8988T (cell line): ENCODE measurements at regions not wholly inside any gene's neighbourhood (a gene's known extent, or its start where the extent isn't known, plus 50 kb on each side); places are given as distances from the start of the nearest gene placed in this dataset.

Experiments used
- DNase-seq: peaks from one replicate; pipeline ENCODE4 v3.0.0; 2011

DNA sequence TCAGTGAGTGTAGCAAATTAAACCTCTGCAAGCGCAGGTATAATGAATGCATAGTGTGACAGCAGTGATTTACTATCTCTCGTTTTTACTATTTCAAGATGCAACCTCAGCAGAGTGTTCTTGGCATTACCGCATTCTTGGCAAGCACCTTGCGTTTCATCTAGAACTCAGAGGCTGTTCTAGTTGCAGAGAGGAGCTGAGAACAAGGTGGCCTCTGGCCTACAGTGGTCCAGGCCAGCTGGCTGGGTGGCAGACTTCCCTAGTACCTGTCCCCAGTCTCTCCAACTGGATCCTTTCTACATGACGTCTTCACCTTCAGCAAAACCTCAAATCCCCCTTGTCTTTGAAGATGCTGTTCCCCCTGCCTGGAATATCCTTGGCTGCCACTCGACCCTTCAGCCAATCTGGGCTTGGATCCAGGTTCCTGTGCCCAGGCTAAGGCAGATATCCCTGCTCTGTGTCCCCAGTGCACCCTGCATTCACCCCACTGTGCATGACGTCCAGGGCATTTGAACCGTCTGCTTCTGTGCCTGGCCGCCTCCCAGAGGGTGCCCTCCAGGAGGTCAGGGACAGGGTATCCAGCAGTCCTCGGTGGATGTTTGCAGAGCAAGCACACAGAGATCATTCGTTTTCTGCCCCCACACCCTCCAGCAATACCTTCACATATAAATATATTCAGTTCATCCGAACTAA, 120.4 kb upstream of the CPEB4 start:
- DNase-seq, result no peak

DNA sequence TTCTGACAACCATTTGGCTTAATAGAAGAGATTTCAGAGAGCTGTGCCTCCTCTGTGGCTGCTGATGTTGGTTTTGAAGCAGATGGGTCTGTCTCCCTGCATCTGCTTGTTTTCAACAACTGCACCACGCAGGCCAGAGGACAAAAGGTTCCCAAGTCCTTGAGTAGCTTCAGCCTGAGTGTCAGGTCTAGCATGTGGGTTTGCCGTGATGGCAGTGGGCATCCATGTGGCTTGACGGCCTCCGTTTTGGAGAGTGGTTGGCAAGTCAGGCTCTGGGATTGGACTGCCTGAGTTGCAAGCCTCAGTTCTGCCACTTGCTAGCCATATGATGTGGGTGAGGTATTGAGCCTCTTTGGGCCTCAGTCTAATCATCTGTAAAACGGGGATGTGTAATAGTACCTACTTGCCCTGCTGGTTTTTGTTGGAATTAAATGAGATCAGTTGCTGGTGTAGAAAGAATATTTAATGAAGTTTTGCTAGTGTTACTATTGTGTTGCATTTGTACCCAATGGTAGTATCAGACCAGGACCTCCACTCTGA, 119.8 kb upstream of the CPEB4 start:
- DNase-seq, result no peak

GRCh38 chr5:173768891-173769290, 119.3 kb upstream of the CPEB4 start:
- no peak for DNase-seq

DNA sequence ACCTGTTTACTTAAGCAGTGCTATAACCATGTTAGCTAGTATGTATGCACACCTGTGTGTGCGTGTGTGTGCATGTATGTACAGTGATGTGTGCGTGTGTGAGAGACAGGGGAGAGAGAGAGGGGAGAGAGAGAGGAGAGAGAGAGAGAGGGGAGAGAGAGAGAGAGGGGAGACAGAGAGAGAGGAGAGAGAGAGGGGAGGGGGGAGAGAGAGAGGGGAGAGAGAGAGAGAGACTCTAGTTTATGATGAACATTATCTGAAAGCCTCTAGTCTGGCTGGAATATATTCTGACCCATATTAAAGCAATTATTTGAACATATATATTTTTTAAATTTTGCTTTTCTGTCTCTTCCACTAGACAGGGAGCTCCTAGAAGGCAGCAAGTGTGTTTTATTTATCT, 117.5 kb upstream of the CPEB4 start:
- DNase-seq, result no peak

DNA sequence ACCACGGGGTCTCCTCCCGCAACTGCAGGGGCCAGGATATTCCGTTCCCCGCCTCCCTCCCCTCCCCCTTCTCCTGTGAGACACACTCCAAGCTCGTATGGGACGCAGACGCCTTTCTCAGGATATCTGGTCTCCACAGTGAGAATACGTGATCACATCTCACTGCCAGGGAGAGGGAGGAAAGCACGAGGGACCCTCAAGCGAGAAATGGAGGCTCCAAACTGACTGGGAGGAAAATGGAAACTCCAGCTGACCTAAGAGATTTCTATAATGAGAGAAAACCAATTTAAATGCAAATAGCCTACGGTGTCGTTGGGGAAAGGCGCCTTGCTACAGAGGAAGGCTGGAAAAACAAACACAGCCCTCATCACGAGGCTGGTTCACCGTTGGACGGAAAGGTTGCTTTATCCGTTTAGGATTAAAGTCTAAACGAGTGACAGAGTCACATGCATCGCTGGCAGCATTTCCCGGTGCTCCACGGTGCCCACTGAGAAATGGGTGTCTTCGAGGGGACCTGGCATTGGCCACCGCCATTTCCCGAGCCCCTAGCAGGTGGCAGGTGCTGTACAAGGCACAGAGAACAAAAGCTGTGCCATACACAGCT, 116.9 kb upstream of the CPEB4 start:
- DNase-seq, result no peak

DNA sequence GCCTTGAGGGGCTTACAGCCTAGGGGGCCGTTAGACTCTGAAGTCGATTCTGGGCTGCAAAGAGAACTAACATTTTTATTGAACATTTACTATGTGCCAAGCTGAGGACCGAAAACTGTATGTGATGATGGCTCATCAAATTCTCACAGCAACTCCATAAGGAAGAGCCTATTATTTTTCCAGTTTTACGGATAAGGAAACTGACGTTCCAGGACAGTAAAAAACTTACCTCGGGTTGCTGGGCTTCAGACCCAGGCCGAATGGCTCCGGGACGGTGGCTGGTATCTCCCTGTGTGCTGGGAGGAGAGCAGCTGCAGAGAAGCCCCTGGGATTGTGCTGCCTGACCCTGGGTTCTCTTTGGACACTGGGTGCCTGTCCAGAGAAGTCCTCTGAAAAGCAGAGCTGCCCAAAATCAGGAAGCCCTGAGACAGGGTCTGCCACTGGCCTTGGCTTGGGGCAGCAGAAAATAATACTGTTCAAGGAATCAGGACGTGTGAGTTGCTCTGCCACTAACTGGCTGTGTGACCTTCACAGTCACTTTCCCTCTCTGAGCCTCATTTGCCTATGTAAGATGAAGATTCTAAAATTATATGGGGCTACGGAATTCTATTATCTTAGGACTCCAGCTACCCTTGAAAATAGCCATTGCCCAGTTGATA, 116.3 kb upstream of the CPEB4 start:
- DNase-seq, result no peak

- no peak for DNase-seq
Observed at GRCh38 chr5:173772384-173773059, 115.6 kb upstream of the CPEB4 start.

GRCh38 chr5:173774271-173774761, 113.8 kb upstream of the CPEB4 start:
- no peak for DNase-seq

DNA sequence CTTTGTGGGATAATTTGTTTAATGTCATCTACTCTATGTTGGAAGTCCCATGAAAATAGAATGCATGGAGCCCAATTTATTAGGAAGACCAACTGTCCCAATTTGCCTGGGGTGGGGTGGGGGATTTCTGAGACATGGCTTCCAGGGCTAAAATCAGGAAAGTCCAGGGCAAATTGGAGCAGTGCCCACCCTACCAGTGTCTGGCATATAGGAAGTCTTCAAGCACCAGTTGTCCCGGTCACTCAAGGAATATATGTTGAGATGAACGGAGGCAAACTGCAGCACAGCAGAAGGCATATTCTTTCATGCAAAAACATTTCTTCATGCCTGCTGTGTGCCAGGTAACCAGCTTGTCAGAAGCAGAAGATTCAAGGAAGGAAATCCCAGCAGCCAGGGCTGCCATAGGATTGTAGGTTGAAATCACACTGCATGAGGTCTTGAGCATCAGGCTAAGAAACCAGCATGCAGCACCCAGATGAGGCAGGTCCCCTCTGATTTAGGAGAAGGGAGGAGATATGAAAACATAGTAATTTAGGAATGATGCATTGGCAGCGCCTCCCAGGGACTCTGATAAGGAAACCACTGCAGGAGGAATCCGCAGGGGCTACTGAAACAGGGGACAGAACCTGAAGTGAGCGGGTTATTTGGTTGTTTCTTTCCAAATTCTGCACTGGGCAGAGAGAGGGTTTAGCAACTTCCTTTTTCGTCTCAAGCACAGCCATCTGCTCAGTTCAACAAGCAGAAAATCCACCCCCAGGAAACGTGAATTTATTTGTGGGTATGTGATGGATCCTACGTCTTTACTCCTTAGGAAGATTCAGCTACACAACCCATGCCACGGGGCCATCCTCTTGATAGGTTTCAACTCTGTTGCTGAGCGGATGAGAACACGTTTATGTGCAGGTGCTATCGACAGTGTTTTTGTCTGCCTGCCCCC, 112.6 kb upstream of the CPEB4 start:
- no peak for DNase-seq

- no peak for DNase-seq
Observed at GRCh38 chr5:173777149-173777548, 111.0 kb upstream of the CPEB4 start.

- DNase-seq, result no peak
Observed at GRCh38 chr5:173777674-173778073, 110.5 kb upstream of the CPEB4 start.

DNA sequence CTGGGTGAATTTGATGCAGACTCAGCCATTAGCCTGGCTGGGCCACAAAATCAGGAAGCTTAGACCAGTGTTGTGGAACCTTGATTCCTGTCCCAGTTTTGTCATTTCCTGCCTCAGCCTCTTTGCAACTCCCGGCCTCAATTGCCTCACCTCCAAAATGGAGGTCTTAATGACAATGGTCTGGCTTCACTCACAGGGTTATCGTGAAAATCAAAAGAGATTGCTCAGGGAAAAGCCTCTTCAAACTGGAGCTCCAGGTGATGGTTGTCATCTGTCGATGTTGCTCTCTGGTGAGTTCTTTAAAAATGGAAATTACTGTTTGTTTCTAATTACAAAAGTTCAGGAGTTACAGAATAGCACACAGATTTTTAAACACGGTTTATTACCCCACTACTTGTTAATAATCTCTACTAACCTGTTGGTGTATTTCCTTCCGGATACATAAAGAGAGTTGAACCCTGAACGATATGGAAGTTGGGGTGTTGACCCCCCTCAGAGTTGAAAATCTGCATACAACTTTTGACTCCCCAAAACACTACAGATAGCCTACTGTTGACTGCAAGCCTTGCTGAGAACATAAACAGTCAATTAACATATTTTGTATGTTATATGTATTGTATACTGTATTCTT, 109.9 kb upstream of the CPEB4 start:
- no peak for DNase-seq

DNA sequence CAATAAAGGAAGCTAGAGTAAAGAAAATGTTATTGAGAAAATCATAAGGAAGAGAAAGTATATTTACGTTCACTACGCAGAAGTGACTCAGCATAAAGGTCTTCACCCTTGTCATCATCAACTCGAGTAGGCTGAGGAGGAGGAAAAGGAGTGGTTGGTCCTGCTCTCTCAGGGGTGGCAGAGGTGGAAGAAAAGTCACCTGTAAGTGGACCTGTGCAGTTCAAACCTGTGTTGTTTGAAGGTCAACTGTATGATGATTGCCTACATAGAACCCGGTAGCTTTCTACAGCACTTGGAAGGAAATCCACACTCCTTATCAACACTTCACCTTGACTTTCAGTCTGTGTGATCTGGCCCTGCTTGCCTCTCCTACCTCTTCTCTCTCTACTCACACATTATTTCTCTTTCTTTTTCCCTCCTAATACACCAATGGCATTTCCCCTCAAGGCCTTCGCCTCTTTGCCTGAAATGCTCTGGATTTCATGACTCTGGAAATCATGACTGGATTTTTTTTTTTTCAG, 109.3 kb upstream of the CPEB4 start:
- no peak for DNase-seq

- DNase-seq, result no peak
Observed at GRCh38 chr5:173780235-173781234, 107.6 kb upstream of the CPEB4 start.

- DNase-seq, result no peak
Observed at GRCh38 chr5:173781432-173781815, 106.7 kb upstream of the CPEB4 start.

GRCh38 chr5:173781816-173782670, 106.1 kb upstream of the CPEB4 start:
- no peak for DNase-seq

GRCh38 chr5:173782671-173783101, 105.5 kb upstream of the CPEB4 start:
- DNase-seq, result no peak

- no peak for DNase-seq
Observed at GRCh38 chr5:173783371-173783770, 104.8 kb upstream of the CPEB4 start.

GRCh38 chr5:173785400-173785799, 102.7 kb upstream of the CPEB4 start:
- DNase-seq, result no peak
